ENCODE measurements at regions not wholly inside any gene's neighbourhood (a gene's known extent, or its start where the extent isn't known, plus 50 kb on each side); places are given as distances from the start of the nearest gene placed in this dataset.

DNA sequence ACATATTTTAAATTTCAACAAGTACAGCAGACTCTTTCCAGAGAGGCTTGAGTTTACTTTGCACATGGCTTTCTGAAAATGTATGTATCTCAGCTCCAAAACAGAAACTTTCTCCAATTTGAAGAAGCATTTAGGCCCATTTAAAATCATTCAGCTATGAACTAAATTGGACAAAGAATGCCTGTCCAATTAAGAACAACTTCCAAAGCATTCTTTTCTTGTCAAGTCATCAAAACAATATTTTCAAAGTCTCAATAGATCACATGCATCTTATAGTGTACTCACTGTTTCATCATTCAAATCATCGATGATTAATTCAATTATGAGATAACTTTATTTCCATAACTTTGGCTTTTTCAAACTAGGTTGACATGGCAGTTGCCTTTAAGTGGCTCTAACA, 95.2 kb downstream of the KBTBD8 start:
- DNase-seq: no peak
- Histone ChIP-seq H3K36me3 (no peaks in the 10 kb centered on the region), H3K9me3 (no peaks in the 10 kb centered on the region), H3K4me1 (no peaks in the 10 kb centered on the region), H3K27ac (no peak overlapping the region), H3K4me3 (no peak overlapping the region), H3K27me3 (no peaks in the 10 kb centered on the region)
- intact Hi-C loops (cut with DNase I): no loop called here
- no peak for TF ChIP-seq POLR2A (IDR thresholded peaks at IDR 0.05)
- TF ChIP-seq, protein P1, sequence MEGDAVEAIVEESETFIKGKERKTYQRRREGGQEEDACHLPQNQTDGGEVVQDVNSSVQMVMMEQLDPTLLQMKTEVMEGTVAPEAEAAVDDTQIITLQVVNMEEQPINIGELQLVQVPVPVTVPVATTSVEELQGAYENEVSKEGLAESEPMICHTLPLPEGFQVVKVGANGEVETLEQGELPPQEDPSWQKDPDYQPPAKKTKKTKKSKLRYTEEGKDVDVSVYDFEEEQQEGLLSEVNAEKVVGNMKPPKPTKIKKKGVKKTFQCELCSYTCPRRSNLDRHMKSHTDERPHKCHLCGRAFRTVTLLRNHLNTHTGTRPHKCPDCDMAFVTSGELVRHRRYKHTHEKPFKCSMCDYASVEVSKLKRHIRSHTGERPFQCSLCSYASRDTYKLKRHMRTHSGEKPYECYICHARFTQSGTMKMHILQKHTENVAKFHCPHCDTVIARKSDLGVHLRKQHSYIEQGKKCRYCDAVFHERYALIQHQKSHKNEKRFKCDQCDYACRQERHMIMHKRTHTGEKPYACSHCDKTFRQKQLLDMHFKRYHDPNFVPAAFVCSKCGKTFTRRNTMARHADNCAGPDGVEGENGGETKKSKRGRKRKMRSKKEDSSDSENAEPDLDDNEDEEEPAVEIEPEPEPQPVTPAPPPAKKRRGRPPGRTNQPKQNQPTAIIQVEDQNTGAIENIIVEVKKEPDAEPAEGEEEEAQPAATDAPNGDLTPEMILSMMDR (IDR thresholded peaks at IDR 0.05): no peak
- 75 to 78% methylated on average over 1 of the region's 1 CpG for WGBS, 2 donors

DNA sequence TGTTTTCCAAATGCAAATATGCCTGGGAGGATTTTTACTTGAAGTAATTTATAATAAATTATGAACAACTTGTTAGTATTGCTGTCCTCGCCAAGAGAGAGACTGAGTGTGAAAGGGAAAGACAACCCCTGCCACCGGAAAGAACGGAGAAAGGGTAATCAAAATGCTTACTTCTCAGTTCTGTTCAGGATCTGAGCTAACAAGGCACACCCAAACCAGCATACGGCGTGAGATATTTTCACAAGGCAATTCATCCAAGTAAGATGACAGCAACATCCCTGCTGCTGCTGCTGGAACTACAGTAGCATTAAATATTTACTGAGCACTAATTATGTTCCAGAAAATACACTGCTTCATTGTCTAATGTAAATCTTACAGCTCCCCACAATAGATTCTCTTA, 96.1 kb downstream of the KBTBD8 start:
- Histone ChIP-seq H3K4me3 (no peak overlapping the region), H3K9me3 (no peaks in the 10 kb centered on the region), H3K4me1 (no peaks in the 10 kb centered on the region), H3K27me3 (no peaks in the 10 kb centered on the region), H3K27ac (no peak overlapping the region), H3K36me3 (no peaks in the 10 kb centered on the region)
- no peak for TF ChIP-seq POLR2A (IDR thresholded peaks at IDR 0.05)
- TF ChIP-seq, protein P1 (IDR thresholded peaks at IDR 0.05): no peak
- intact Hi-C loops (cut with DNase I): no loop called here
- 34 to 43% methylated on average over 4 to 5 of the region's 5 CpGs for WGBS, 2 donors
- no peak for DNase-seq

DNA sequence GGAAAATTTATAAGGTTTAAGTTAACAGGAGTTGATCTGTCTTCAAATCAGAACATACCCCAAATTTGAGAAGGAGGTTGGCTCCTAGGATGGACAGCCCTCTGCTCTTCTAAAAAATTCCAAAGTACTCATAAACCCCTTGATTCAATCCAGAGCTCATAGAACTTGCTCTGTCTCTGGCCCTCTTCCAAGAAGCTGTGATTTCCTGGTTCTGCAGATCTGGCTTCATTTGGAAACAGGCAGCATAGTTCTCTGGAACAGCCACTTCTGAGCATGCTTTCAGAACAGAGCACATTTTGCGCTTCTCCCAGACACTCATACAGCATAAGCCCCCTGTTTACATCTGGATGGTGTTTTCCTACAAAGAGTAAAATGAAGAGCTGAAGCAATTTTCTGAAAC, 96.7 kb downstream of the KBTBD8 start:
- Histone ChIP-seq H3K27me3 (no peaks in the 10 kb centered on the region), H3K27ac (no peak overlapping the region), H3K4me1 (no peaks in the 10 kb centered on the region), H3K36me3 (no peaks in the 10 kb centered on the region), H3K9me3 (no peaks in the 10 kb centered on the region), H3K4me3 (no peak overlapping the region)
- 33 to 76% methylated on average over 1 of the region's 1 CpG for WGBS, 2 donors
- no peak for DNase-seq
- intact Hi-C loops (cut with DNase I): no loop called here
- no peak for TF ChIP-seq POLR2A (IDR thresholded peaks at IDR 0.05)
- TF ChIP-seq, protein P1 (IDR thresholded peaks at IDR 0.05): no peak

DNA sequence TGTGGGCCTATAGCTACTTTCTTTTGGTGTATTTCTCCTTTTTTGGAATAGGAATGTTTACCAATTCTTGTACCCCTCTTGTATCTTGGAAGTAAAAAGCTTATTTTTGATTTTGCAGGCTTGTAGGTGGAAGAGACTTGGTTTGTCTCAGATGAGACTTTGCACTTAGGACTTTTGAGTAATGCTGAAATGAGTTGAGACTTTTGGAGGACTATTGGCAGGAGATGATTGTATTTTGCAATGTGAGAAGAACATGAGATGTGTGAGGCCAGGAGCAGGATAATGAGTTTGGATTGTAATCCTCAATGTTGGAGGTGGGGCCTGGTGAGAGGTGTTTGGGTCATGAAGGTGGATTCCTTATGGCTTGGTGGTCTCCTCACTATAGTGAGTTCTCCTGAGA, 106.3 kb downstream of the KBTBD8 start:
- no peak overlapping the region for H3K4me3 ChIP-seq
- intact Hi-C loops (cut with DNase I): no loop called here
- no peak for DNase-seq
- no peaks in the 10 kb centered on the region for H3K4me1 ChIP-seq
- no peaks in the 10 kb centered on the region for H3K9me3 ChIP-seq
- H3K27ac ChIP-seq: no peak overlapping the region
- no peaks in the 10 kb centered on the region for H3K27me3 ChIP-seq
- no peaks in the 10 kb centered on the region for H3K36me3 ChIP-seq
- TF ChIP-seq, protein P1 (IDR thresholded peaks at IDR 0.05): no peak
- TF ChIP-seq POLR2A (IDR thresholded peaks at IDR 0.05): no peak

DNA sequence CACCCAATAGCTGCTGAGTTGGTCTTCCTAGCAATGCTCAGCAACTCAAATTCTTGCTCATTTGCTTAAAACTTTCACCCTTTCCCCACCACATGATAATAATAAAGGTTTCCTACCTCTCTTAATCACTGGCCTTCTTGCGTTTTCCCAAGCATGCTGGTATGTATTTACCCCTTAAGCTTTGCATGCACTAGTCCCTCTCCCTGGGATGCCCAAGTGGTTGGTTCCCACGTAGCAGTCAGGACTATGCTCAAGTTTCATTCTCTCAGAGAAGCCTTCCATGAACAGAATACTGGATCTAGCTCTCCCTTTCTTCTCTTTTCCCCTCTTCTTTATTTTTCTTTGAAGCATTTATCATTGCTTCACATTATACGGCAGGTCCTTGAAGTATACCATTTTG, 108.8 kb downstream of the KBTBD8 start:
- Histone ChIP-seq H3K4me3 (no peak overlapping the region), H3K27me3 (no peaks in the 10 kb centered on the region), H3K9me3 (no peaks in the 10 kb centered on the region), H3K27ac (no peak overlapping the region), H3K4me1 (no peaks in the 10 kb centered on the region), H3K36me3 (no peaks in the 10 kb centered on the region)
- intact Hi-C loops (cut with DNase I): no loop called here
- 58 to 64% methylated on average over 3 of the region's 3 CpGs for whole genome bisulfite sequencing, 2 donors
- DNase-seq: no peak
- TF ChIP-seq, protein P1 (IDR thresholded peaks at IDR 0.05): no peak
- no peak for TF ChIP-seq POLR2A (IDR thresholded peaks at IDR 0.05)
